GM23248 (cell line): ENCODE measurements at regions not wholly inside any gene's neighbourhood (a gene's known extent, or its start where the extent isn't known, plus 50 kb on each side); places are given as distances from the start of the nearest gene placed in this dataset.

Experiments
- DNase-seq: peaks from one replicate; pipeline ENCODE4 v3.0.0-alpha.2; 2015
- H2AFZ ChIP-seq: fragments of 200-600 bp; sonication (generic); 2 replicates; pipeline ENCODE4 v1.6.1; 2016; ENCODE audit warnings: antibody characterized with exemption
- H3F3A ChIP-seq: fragments of 200-600 bp; sonication (generic); 2 replicates; pipeline ENCODE4 v1.6.1; 2016; ENCODE audit warnings: mild to moderate bottlenecking, antibody characterized with exemption, mixed run types; ENCODE audit not compliant: insufficient read depth
- H3K27ac ChIP-seq: fragments of 200-600 bp; sonication (generic); 2 replicates; pipeline ENCODE4 v1.5.1; 2016; ENCODE audit warnings: mild to moderate bottlenecking
- H3K27me3 ChIP-seq: fragments of 200-600 bp; sonication (generic); replicated peaks from 2 replicates; pipeline ENCODE4 v1.6.1; 2016; ENCODE audit warnings: mild to moderate bottlenecking; ENCODE audit not compliant: insufficient read depth
- H3K36me3 ChIP-seq: fragments of 200-600 bp; sonication (generic); 2 replicates; pipeline ENCODE4 v1.6.1; 2016; ENCODE audit warnings: low read depth, mild to moderate bottlenecking
- H3K4me1 ChIP-seq: fragments of 200-600 bp; sonication (generic); 2 replicates; pipeline ENCODE4 v1.6.1; 2016; ENCODE audit warnings: mild to moderate bottlenecking; ENCODE audit not compliant: insufficient read depth
- H3K4me2 ChIP-seq: fragments of 200-600 bp; sonication (generic); one replicate; pipeline ENCODE4 v1.6.1; 2016; ENCODE audit warnings: mild to moderate bottlenecking; ENCODE audit not compliant: unreplicated experiment
- H3K4me3 ChIP-seq: fragments of 200-600 bp; sonication (generic); 2 replicates; pipeline ENCODE4 v1.5.1; 2016; ENCODE audit warnings: mild to moderate bottlenecking
- H3K79me2 ChIP-seq: fragments of 200-600 bp; sonication (generic); 2 replicates; pipeline ENCODE4 v1.6.1; 2016; ENCODE audit warnings: mild to moderate bottlenecking; ENCODE audit not compliant: insufficient read depth
- H3K9ac ChIP-seq: fragments of 200-600 bp; sonication (generic); 2 replicates; pipeline ENCODE4 v1.6.1; 2016; ENCODE audit warnings: mild to moderate bottlenecking
- H3K9me2 ChIP-seq: fragments of 200-600 bp; sonication (generic); 2 replicates; pipeline ENCODE4 v1.6.1; 2016; ENCODE audit warnings: mixed run types, mild to moderate bottlenecking, moderate library complexity; ENCODE audit not compliant: insufficient read depth
- H3K9me3 ChIP-seq: fragments of 200-600 bp; sonication (generic); one replicate; pipeline ENCODE4 v1.6.1; 2017; ENCODE audit warnings: low read depth
- H4K20me1 ChIP-seq: fragments of 200-600 bp; sonication (generic); 2 replicates; pipeline ENCODE4 v1.6.0; 2016; ENCODE audit not compliant: insufficient read depth
- EZH2 ChIP-seq: fragments of 200-600 bp; sonication (generic); IDR thresholded peaks from 2 replicates; pipeline ENCODE4 v1.6.1; 2018; ENCODE audit warnings: antibody characterized with exemption, mild to moderate bottlenecking; ENCODE audit not compliant: insufficient read depth, poor library complexity, severe bottlenecking
- EZH2phosphoT487 ChIP-seq: fragments of 200-600 bp; sonication (generic); IDR thresholded peaks from 2 replicates; pipeline ENCODE4 v1.6.1; 2018; ENCODE audit warnings: antibody characterized with exemption, moderate library complexity, mild to moderate bottlenecking, low read depth; ENCODE audit not compliant: insufficient read depth
- WGBS, 2 experiments: methylation state at CpG; one replicate each; pipeline ENCODE4 v1.1.6; 2015 to 2017; ENCODE audit warnings: low lambda C conversion rate in 2 of 2, low coverage in 1 of 2; ENCODE audit errors: missing lambda C conversion rate in 2 of 2; 5-methylcytosine and 5-hydroxymethylcytosine counted together
- in situ Hi-C: fragments of 300-500 bp; cut with MboI; formaldehyde crosslinking; loops from 2 replicates; pipeline ENCODE4 v1.15.0; 2020

DNA sequence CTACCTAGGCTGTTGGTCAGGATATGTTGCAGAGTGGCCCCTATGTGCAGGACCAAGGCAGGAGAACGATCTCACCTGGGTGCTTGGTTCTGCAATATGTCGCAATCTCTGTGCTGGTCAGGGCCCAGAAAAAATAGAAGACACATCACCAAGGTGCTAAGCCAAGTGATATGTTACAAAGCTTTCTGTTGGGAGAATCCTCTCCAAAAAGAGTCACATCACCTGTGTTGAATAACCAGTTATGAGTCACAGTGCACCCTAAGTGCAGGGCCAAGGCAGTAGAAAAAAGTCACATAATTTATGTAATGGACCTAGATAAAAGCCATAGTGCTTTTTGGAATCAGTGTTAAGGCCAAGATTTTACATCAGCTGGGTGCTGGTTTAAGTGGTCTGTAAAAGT is 965.9 kb upstream of the AMELY start:
- H3K27ac ChIP-seq = no peak overlapping the region
- no peak for TF ChIP-seq EZH2phosphoT487
- no peak for TF ChIP-seq EZH2
- no peak overlapping the region for H2AFZ ChIP-seq
- no peaks in the 10 kb centered on the region for H3K9me2 ChIP-seq
- peaks cover 6% of the 10 kb centered on the region; the same call in 1 of the 2 replicates for H3K4me1 ChIP-seq
- no peak overlapping the region for H3K4me3 ChIP-seq
- no peak for DNase-seq
- no peaks in the 10 kb centered on the region for H3K9me3 ChIP-seq
- H3K27me3 ChIP-seq = no peaks in the 10 kb centered on the region
- H3F3A ChIP-seq = no peaks in the 10 kb centered on the region
- no peaks in the 10 kb centered on the region for H3K36me3 ChIP-seq
- WGBS, 2 experiments = 100% methylated on average over 2 of the region's 2 CpGs
- no peaks in the 10 kb centered on the region for H4K20me1 ChIP-seq
- H3K4me2 ChIP-seq = no peak overlapping the region
- H3K9ac ChIP-seq = no peak overlapping the region
- no peaks in the 10 kb centered on the region for H3K79me2 ChIP-seq
- in situ Hi-C loops = no loop called here

DNA sequence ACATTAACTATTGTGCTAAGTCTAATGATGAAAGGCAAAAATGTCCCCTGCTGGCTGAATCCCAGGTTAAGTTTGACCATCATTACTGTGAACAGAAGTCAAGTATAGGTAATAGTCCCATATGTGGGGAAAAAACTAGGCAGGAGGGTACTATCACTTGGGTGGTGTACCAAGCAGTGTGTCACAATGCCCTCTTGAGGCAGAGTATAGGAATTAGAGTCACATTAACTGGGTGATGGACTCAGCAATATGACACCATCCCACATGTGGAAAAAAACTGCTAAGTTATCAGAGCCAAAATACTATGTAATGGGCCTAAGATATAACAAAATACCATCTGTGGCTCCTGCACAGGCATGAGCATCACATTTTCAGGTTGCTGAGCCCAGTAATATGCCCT is 962.5 kb upstream of the AMELY start:
- no peaks in the 10 kb centered on the region for H3K79me2 ChIP-seq
- no peak overlapping the region for H3K27ac ChIP-seq
- no peaks in the 10 kb centered on the region for H4K20me1 ChIP-seq
- TF ChIP-seq EZH2 = no peak
- TF ChIP-seq EZH2phosphoT487 = no peak
- no peaks in the 10 kb centered on the region for H3K9me2 ChIP-seq
- no peaks in the 10 kb centered on the region for H3F3A ChIP-seq
- no peak overlapping the region for H3K4me2 ChIP-seq
- H2AFZ ChIP-seq = no peak overlapping the region
- H3K4me3 ChIP-seq = no peak overlapping the region
- peaks cover 6% of the 10 kb centered on the region; the same call in 1 of the 2 replicates for H3K4me1 ChIP-seq
- peak; percentile 68 for DNase-seq
- H3K36me3 ChIP-seq = no peaks in the 10 kb centered on the region
- in situ Hi-C loops = no loop called here
- no peaks in the 10 kb centered on the region for H3K27me3 ChIP-seq
- no peaks in the 10 kb centered on the region for H3K9me3 ChIP-seq
- H3K9ac ChIP-seq = no peak overlapping the region

DNA sequence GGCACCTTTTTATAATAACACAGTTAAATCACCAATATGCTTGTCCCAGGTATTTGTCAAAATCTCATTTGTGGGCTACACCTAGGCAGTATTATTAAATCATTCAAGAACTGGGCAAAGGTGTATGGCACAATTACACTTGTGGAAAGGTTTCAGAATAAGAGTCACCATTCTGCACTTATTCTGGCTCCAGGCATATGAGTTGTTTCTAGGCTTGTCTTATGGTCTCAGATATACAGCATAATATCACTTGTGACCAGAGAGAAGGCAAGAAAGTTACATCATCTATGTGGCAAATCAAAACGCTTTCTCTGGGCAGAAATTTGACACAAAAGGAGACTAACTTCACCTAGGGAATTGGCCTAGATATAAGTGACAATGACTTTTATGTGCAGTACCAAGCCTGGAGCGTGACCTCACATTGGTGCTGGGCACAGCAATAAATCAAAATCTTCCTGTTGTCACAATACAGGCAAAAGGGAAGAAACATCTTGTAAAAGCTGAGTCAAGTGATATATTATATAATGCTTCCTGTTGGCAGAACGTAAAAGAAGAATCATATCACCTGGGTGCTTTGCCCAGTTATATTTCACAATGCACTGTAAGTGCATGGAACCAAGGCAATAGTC is 959.9 kb upstream of the AMELY start:
- no peak overlapping the region for H3K4me3 ChIP-seq
- H4K20me1 ChIP-seq = no peaks in the 10 kb centered on the region
- no peak for DNase-seq
- no peaks in the 10 kb centered on the region for H3K36me3 ChIP-seq
- H3K9me3 ChIP-seq = no peaks in the 10 kb centered on the region
- H3K4me1 ChIP-seq = peaks cover 6% of the 10 kb centered on the region; the same call in 1 of the 2 replicates
- no peaks in the 10 kb centered on the region for H3K27me3 ChIP-seq
- H3F3A ChIP-seq = no peaks in the 10 kb centered on the region
- H3K27ac ChIP-seq = no peak overlapping the region
- no peak for TF ChIP-seq EZH2phosphoT487
- no peak for TF ChIP-seq EZH2
- no peaks in the 10 kb centered on the region for H3K79me2 ChIP-seq
- WGBS, 2 experiments = 91 to 97% methylated on average over 3 of the region's 3 CpGs
- H3K4me2 ChIP-seq = no peak overlapping the region
- no peak overlapping the region for H2AFZ ChIP-seq
- no peaks in the 10 kb centered on the region for H3K9me2 ChIP-seq
- in situ Hi-C loops = no loop called here
- H3K9ac ChIP-seq = no peak overlapping the region

DNA sequence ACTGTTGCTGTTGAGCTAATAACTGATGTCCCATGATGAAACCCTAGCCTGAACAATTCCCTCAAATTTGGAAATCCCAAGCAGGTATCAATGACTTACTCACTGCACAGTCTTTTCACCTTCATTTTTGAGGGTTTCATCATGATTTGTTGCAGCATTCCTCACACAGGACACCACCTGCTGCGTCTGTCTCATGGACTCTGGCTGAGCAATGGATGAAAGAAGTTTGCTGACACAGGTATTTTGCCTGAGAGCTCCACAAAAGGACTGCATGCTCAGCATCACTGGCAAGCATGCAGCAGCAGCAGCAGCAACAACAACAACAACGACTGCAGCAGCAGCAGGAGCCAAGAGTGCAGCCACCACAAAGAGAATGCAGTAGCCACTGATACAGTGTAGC is 955.4 kb upstream of the AMELY start:
- Histone ChIP-seq H2AFZ (no peak overlapping the region), H3K9me2 (no peaks in the 10 kb centered on the region), H3K36me3 (no peaks in the 10 kb centered on the region), H3K4me3 (no peak overlapping the region), H4K20me1 (no peaks in the 10 kb centered on the region), H3K9me3 (no peaks in the 10 kb centered on the region), H3F3A (no peaks in the 10 kb centered on the region), H3K4me1 (no peaks in the 10 kb centered on the region), H3K4me2 (no peak overlapping the region), H3K27ac (no peak overlapping the region), H3K79me2 (no peaks in the 10 kb centered on the region), H3K27me3 (no peaks in the 10 kb centered on the region), H3K9ac (no peak overlapping the region)
- no peak for TF ChIP-seq EZH2phosphoT487
- TF ChIP-seq EZH2 = no peak
- in situ Hi-C loops = no loop called here
- no peak for DNase-seq
- WGBS, 2 experiments = 41 to 54% methylated on average over 2 of the region's 2 CpGs
